SH-SY5Y (cell line): ENCODE measurements at regions not wholly inside any gene's neighbourhood (a gene's known extent, or its start where the extent isn't known, plus 50 kb on each side); places are given as distances from the start of the nearest gene placed in this dataset.

Source experiments
- GATA2 ChIP-seq: IDR thresholded peaks from 2 replicates; pipeline ENCODE4 v1.6.1; 2011; ENCODE audit warnings: mild to moderate bottlenecking, low read depth, low read length
- GATA3 ChIP-seq: IDR thresholded peaks from 2 replicates; pipeline ENCODE4 v1.6.1; 2011; ENCODE audit warnings: low read depth, mild to moderate bottlenecking, low read length, moderate library complexity

DNA sequence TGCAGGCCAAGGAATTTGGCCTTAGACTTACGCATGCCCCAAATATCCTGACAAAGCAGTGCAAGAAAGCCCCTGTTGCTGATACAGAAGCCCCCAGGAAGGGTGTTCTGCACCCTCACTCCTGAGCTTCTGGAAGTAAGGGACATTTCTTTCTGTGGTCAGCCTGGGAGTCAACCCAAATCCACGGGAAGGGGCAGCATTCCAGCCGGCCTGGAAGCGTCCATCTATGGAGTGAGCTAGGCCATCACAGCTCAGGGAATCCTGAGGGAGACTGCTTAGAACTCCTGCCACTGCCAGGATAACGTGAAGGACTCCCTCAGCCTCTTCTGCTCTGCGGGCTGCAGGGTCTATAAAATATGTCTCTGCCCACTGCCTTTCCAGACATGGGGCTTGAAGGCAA, 173.9 kb downstream of the ANAPC1 start:
- TF ChIP-seq GATA2 (no peak), GATA3 (no peak)
